Activated T-cell treated with anti-CD3 and anti-CD28 coated beads for 48 hours (primary cell): ENCODE measurements at regions not wholly inside any gene's neighbourhood (a gene's known extent, or its start where the extent isn't known, plus 50 kb on each side); places are given as distances from the start of the nearest gene placed in this dataset.
"Not testable (repeated sequence)": the region's sequence is repeated elsewhere in the genome, so short reads cannot be mapped to it uniquely, and the experiment has no call there.

Source experiments
- DNase-seq: peaks from one replicate; pipeline ENCODE4 v3.0.0-alpha.2; 2020; ENCODE audit warnings: low read depth

DNA sequence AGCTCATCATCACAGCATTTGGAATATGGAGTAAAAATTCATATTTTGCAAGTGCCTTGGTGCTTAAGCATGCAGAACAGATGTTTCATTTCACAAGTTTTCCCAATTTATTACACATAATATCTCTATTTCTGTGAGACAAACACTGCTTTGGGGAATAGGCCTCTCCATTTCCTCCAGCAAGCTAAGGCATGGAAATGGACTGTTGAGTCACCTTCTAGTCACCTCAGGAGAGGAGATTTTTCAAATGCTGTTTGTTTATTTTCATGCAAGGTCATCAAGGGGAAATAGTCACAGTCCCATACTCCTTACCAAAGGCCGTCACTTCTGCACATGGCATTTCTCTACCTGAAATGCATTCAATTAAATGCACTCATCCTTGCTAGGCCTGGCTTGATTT is 57.4 kb upstream of the NUTM2D start:
- not testable (repeated sequence) for DNase-seq

DNA sequence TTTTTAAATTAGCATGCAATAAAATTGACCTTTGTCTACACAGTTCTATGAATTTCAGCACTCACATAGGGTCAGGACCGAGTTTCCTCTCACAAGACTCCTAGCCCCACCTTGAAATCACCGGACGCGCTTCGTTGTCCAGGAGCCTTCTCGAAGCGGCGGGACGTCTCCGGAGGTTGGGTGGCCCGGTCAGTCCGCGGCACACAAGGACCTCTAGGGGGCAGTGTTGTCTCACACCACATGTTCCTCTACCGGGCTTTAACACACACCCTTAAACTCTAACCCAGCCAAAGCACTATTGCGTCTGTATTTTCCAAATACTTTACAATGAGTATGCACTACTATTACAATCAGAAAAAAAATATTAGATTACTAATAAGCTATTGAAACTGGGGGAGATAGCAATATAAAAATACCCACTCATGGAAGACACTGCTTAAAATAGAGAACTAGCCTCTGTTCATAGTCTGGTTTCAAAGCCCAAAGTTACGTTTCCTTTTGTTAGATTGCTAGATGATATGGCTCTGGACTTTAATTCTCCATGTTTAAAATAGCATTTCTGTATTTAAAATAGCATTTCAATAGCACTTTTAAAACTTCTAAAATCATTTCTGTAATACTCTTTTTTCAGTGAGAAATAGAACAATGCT is 56.0 kb upstream of the NUTM2D start:
- DNase-seq, result peak; percentile 20

DNA sequence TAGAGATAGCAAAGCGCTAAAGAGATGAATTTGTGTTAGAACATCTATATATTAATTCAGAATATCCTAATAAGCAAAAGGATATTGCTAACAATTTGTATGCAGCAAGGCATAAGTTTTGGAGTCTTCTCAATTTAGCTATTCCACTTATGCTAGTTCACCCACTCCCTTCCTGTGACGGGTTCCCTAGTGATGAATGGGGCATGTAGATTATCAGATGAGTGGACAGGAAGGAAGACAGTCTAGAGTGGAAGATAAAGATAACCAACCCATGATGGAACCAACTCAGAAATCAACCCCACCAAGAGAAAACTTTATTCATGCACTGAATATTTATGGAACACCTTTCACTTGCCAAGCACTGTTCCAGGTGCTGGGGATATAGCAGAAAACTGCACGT is 55.4 kb upstream of the NUTM2D start:
- not testable (repeated sequence) for DNase-seq

- DNase-seq, result not testable (repeated sequence)
These were observed 53.8 kb upstream of the NUTM2D start for GRCh38 chr10:87303707-87304106.

- not testable (repeated sequence) for DNase-seq
These were observed 50.9 kb upstream of the NUTM2D start for GRCh38 chr10:87306681-87307080.
